ENCODE measurements at regions not wholly inside any gene's neighbourhood (a gene's known extent, or its start where the extent isn't known, plus 50 kb on each side); places are given as distances from the start of the nearest gene placed in this dataset.

DNA sequence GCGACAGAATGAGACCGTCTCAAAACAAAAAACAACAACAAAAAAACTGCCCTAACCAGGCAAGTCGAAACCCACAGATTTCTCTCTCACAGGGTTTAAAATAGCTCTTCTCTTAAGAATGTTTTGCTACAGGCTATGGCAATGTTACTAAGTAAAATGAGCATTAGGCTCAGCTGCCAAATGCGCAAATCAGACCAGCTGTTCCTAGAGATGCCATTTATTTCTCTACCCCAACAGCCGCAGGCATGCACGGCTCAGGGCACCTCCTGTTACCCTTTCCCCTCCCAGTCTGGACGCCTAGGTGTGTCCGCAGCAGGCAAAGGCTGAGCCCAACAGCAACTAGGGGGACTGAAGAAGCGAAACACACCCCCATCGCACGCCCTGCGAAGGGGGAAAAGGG lies 168.3 kb upstream of the MBL2 start:
- DNase-seq (ENCODE audit: low spot score): no peak
- no peak overlapping the region for H3K27ac ChIP-seq
- TF ChIP-seq, protein P1, sequence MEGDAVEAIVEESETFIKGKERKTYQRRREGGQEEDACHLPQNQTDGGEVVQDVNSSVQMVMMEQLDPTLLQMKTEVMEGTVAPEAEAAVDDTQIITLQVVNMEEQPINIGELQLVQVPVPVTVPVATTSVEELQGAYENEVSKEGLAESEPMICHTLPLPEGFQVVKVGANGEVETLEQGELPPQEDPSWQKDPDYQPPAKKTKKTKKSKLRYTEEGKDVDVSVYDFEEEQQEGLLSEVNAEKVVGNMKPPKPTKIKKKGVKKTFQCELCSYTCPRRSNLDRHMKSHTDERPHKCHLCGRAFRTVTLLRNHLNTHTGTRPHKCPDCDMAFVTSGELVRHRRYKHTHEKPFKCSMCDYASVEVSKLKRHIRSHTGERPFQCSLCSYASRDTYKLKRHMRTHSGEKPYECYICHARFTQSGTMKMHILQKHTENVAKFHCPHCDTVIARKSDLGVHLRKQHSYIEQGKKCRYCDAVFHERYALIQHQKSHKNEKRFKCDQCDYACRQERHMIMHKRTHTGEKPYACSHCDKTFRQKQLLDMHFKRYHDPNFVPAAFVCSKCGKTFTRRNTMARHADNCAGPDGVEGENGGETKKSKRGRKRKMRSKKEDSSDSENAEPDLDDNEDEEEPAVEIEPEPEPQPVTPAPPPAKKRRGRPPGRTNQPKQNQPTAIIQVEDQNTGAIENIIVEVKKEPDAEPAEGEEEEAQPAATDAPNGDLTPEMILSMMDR (IDR thresholded peaks at IDR 0.05): no peak
- H3K4me1 ChIP-seq: no peaks in the 10 kb centered on the region
- H3K4me3 ChIP-seq: no peak overlapping the region
- no peaks in the 10 kb centered on the region for H3K36me3 ChIP-seq
- no peaks in the 10 kb centered on the region for H3K9me3 ChIP-seq
- no peaks in the 10 kb centered on the region for H3K27me3 ChIP-seq

DNA sequence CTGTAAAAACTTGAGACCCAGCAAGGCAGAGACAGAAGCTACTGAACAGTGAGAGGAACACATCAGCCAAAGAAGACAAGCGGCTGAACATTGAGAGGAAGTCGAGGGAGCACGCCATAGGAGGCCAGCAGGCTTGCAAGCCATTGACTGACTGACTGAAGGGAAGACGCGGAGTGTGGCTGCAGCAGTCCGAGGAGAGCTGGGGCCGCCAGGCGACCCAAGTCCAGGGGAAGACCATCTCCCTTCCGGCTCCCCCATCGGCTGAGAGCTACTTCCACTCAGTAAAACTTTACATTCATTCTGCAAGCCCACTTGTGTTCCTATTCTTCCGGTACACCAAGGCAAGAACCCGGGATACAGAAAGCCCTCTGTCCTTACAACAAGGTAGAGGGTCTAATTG lies 167.3 kb upstream of the MBL2 start:
- no peak for DNase-seq (ENCODE audit: low spot score)
- TF ChIP-seq, protein P1 (IDR thresholded peaks at IDR 0.05): no peak
- Histone ChIP-seq H3K4me3 (no peak overlapping the region), H3K36me3 (no peaks in the 10 kb centered on the region), H3K9me3 (no peaks in the 10 kb centered on the region), H3K27me3 (no peaks in the 10 kb centered on the region), H3K4me1 (no peaks in the 10 kb centered on the region), H3K27ac (no peak overlapping the region)

DNA sequence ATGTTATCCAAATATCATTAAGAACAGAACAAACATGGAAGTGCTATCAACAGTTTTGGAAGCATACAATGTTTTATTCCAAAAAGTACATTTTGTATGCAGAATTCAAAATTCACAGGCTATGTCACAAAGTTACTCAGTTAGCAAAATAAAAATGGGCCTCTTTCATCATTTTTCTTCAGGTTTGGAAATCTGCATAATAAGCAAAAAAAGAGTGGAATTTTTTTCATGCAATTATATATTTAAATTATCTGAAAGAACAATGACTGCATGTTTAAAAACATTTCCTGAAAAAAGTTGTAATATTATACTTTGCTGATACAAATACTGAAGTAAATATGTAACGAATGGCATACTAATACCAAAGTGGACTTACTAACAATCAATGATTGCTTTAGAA lies 161.2 kb upstream of the MBL2 start:
- TF ChIP-seq, protein P1 (IDR thresholded peaks at IDR 0.05): no peak
- DNase-seq (ENCODE audit: low spot score): no peak
- no peaks in the 10 kb centered on the region for H3K27me3 ChIP-seq
- no peak overlapping the region for H3K27ac ChIP-seq
- no peaks in the 10 kb centered on the region for H3K4me1 ChIP-seq
- no peak overlapping the region for H3K4me3 ChIP-seq
- no peaks in the 10 kb centered on the region for H3K9me3 ChIP-seq
- H3K36me3 ChIP-seq: no peaks in the 10 kb centered on the region

DNA sequence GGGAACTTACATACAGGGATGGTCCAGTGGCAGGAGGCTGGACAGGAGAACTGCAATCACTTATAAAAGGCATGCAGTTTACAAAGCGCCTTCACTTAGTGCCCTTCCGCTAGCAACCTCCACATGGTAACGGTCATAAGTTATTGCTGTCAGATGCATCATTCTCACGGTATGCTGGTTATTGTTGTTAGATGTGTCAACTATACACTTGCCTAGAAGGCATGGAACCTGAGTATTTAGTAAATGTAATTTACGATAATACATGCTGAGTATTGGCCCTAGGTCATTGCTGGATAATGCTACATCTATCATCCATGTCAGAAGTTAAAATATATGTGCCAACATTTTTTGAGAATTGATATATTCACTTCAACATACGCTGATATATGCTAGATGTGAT lies 155.1 kb upstream of the MBL2 start:
- Histone ChIP-seq H3K9me3 (no peaks in the 10 kb centered on the region), H3K4me3 (no peak overlapping the region), H3K36me3 (no peaks in the 10 kb centered on the region), H3K27ac (no peak overlapping the region), H3K4me1 (no peaks in the 10 kb centered on the region), H3K27me3 (no peaks in the 10 kb centered on the region)
- TF ChIP-seq, protein P1 (IDR thresholded peaks at IDR 0.05): no peak
- no peak for DNase-seq (ENCODE audit: low spot score)

DNA sequence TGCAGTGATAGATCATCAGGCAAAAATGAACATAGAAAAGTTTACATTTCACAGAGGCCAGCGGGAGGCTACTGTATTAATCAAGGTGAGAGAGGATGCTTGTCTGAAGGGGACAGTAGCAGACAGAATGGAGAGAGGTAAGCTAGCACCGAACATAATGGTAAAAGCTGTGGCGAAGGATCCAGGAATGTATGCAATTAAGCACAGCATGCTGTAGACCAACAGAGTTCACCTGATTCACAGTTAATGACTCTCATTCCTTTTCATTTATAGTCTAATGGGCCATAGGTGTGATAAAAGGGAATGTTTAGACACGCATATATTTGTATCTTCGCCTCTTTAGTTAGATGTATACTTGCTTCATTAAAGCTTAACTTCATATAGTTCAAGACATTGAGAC lies 150.9 kb upstream of the MBL2 start:
- Histone ChIP-seq H3K27me3 (no peaks in the 10 kb centered on the region), H3K9me3 (no peaks in the 10 kb centered on the region), H3K4me3 (no peak overlapping the region), H3K4me1 (no peaks in the 10 kb centered on the region), H3K36me3 (no peaks in the 10 kb centered on the region), H3K27ac (no peak overlapping the region)
- no peak for DNase-seq (ENCODE audit: low spot score)
- TF ChIP-seq, protein P1 (IDR thresholded peaks at IDR 0.05): no peak

DNA sequence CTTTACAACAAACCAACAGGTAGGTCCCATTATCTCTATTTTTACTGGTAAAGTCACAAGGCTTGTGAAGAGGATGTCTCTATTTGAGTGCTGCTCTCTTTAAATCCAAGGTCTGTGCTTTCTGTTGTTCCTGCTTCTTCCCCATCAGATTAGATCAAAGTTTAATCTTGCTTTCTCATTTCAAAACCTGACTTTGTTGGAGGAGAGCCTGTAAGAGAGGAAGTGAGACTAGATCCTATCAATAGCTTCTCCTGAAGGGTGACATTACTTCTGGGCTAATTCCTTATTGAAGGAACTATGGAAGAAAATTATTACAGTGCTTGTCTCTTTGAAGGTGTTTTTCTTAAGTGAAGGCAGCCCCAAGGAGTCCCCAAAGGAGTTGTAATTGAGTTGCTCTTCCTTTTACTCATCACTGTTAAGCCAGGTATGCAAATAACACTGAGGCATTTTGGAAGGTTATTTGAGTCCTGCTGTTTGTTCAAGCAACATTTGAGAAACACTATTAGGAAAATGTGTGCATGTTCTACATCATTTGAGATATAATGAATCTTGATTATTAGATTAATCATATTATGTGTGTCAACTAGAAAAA lies 146.2 kb upstream of the MBL2 start:
- H3K27ac ChIP-seq: no peak overlapping the region
- H3K27me3 ChIP-seq: no peaks in the 10 kb centered on the region
- no peaks in the 10 kb centered on the region for H3K9me3 ChIP-seq
- H3K4me1 ChIP-seq: no peaks in the 10 kb centered on the region
- H3K36me3 ChIP-seq: no peaks in the 10 kb centered on the region
- no peak for DNase-seq (ENCODE audit: low spot score)
- H3K4me3 ChIP-seq: no peak overlapping the region
- TF ChIP-seq, protein P1 (IDR thresholded peaks at IDR 0.05): no peak

Measured in right atrium auricular region (tissue), 2 donors.